Activated CD4-positive, alpha-beta memory T cell treated with anti-CD3 and anti-CD28 coated beads, Interleukin-2, amount 10 ng/mL, durations not matched to agents 7 days and 5 days (primary cell): ENCODE measurements at regions not wholly inside any gene's neighbourhood (a gene's known extent, or its start where the extent isn't known, plus 50 kb on each side); places are given as distances from the start of the nearest gene placed in this dataset.

ENCODE experiments used
- CTCF ChIA-PET: fragments of 350-600 bp; sonication (Branson Sonifier 250); formaldehyde crosslinking; loops from one replicate; lab custom pipeline; 2021; ENCODE audit warnings: antibody characterized with exemption, inconsistent platforms; lab: Charles Lee
- POLR2A ChIA-PET: fragments of 350-600 bp; sonication (Branson Sonifier 250); formaldehyde crosslinking; loops from one replicate; lab custom pipeline; 2021; ENCODE audit warnings: antibody characterized with exemption; lab: Charles Lee
- DNase-seq: peaks from one replicate; pipeline ENCODE4 v3.0.0-alpha.2; 2020
- H3K27ac Mint-ChIP-seq: one replicate; pipeline ENCODE4 v1.8.0; 2021; ENCODE audit warnings: mild to moderate bottlenecking, mixed read lengths
- H3K27me3 Mint-ChIP-seq: one replicate; pipeline ENCODE4 v1.8.0; 2021; ENCODE audit warnings: mixed read lengths
- H3K36me3 Mint-ChIP-seq: one replicate; pipeline ENCODE4 v1.8.0; 2021; ENCODE audit warnings: low read depth, mixed read lengths
- H3K4me1 Mint-ChIP-seq: one replicate; pipeline ENCODE4 v1.8.0; 2021; ENCODE audit warnings: mixed read lengths
- H3K4me3 Mint-ChIP-seq: one replicate; pipeline ENCODE4 v1.8.0; 2021; ENCODE audit warnings: mild to moderate bottlenecking, mixed read lengths
- H3K9me3 Mint-ChIP-seq: one replicate; pipeline ENCODE4 v1.8.0; 2021; ENCODE audit warnings: mixed read lengths

DNA sequence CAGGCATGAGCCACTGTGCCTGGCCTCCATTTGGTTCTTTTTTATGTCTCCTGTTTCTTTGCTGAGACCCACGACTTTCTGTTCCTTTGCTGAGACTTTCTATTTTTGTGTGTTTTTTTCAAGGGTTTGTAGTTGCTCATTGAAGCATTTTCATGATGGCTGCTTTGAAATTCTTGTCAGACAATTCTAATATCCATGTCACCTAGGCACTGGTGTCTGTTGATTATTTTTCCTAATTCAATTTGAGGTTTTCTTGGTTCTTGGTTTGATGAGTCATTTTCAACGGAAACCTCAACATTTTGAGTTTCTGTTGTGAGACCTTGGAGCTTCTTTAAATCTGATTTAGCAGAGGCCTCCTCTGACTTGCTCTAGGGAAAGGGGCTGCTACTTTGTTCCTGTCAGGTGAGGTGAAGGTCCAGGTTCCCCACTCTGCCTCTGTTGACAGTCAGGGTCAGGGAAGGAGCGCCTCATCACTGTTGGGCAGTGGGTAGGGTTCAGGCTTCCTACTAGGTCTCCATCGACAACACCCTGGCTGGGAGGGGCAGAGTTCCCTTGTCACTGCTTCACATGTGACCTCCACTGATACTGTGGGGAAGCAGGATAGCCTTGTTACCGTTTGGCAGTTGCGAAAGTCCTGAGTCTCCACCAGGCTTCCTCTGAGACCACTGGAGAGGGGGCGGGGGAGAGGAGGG is 66.1 kb upstream of the SMOX start:
- ChIA-PET POLR2A (interaction anchor here (0.6 to 4.6 kb wide), 13 partner anchors 9 to 270 kb away, joined by 3 to 32 read pairs (median 4); partner anchors contain the start of genes AP5S1 and RNF24), CTCF (interaction anchor here (0.6 to 1.6 kb wide), 4 partner anchors 47 to 270 kb away, joined by 3 to 6 read pairs (median 4); no protein-coding TSS in a partner anchor)
- H3K9me3 Mint-ChIP-seq = peaks cover 7% of the 10 kb centered on the region
- DNase-seq = peak; percentile 75
- peaks cover 10% of the 10 kb centered on the region for H3K36me3 Mint-ChIP-seq
- H3K4me1 Mint-ChIP-seq = peaks cover 55% of the 10 kb centered on the region
- no peaks in the 10 kb centered on the region for H3K27me3 Mint-ChIP-seq
- H3K27ac Mint-ChIP-seq = peak overlapping the region; percentile 88
- peak overlapping the region; percentile 28 for H3K4me3 Mint-ChIP-seq

DNA sequence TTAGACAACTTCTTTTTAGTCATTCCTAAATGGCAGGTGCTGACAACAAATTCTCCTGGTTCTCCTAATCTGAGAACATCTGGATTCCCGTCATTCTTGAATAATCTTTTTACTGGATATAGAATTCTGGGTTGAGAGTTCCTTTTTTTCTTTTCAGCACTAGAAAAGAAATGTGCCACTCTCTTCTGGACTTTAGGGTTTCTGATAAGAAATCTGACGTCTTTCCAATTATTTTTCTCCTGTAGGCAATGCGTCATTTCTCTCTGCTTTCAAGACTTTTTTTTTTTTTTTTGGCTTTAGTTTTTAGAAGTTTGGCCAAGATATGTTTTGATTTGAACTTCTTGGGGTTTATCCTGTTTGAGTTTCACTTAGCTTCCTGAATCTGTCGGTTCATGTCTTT is 66.1 kb upstream of the RNF24 start:
- ChIA-PET CTCF (interaction anchor here (0.7 kb wide), 1 partner anchor 404 kb away, joined by 6 read pairs; no protein-coding TSS in a partner anchor), POLR2A (interaction anchor here (1.5 to 4.6 kb wide), 3 partner anchors 11 to 261 kb away, joined by 3 to 32 read pairs (median 4); partner anchors contain the start of gene AP5S1)
- Mint-ChIP-seq H3K4me1 (peaks cover 55% of the 10 kb centered on the region), H3K27me3 (peaks cover 2% of the 10 kb centered on the region), H3K27ac (peak overlapping the region; percentile 88), H3K36me3 (peaks cover 10% of the 10 kb centered on the region), H3K4me3 (no peak overlapping the region), H3K9me3 (peaks cover 7% of the 10 kb centered on the region)
- DNase-seq = no peak

DNA sequence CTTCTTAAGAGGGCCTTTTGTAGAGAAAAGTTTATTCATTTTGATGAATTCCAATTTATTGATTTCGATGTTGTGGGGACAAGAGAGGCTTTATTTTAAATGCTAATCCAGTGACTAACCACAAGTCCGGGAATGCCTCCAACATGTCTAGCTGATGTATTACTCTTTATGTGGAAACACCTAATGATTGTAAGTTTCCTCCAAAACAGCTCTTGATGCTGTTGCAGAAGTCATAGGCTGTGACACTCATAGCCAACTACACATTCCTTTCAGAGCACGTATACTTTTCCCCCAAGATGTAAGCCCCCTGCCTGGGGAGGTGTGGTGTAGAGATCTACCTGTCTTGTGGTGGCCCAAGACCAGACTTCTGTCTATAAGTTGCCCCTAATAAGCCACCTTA is 61.3 kb upstream of the RNF24 start:
- H3K36me3 Mint-ChIP-seq = peaks cover 3% of the 10 kb centered on the region
- peaks cover 8% of the 10 kb centered on the region for H3K27me3 Mint-ChIP-seq
- no peak overlapping the region for H3K4me3 Mint-ChIP-seq
- peaks cover 3% of the 10 kb centered on the region for H3K9me3 Mint-ChIP-seq
- H3K4me1 Mint-ChIP-seq = peaks cover 23% of the 10 kb centered on the region
- POLR2A ChIA-PET = no interaction called here
- no peak for DNase-seq
- no peak overlapping the region for H3K27ac Mint-ChIP-seq
- CTCF ChIA-PET = interaction anchor here (0.7 kb wide), 1 partner anchor 256 kb away, joined by 3 read pairs; no protein-coding TSS in a partner anchor

DNA sequence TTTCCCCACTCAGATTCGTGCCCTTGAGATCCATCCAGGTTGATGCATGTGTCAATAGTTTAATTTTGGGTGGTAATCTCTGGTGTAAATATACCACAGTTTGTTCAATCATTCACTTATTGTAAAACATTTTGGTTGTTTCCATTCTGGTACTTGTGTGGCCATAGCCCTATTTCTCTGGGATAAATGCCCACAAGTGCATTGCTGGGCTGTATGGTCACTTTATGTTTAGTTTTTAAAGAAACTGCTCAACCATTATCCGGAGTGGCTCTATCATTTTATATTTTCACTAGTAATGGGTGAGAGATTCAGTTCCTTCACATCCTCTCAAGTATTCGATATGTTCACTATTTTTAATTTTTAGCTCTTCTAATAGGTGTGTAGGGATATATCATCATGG is 60.7 kb upstream of the RNF24 start:
- POLR2A ChIA-PET = no interaction called here
- CTCF ChIA-PET = interaction anchor here (0.7 kb wide), 1 partner anchor 255 kb away, joined by 3 read pairs; no protein-coding TSS in a partner anchor

DNA sequence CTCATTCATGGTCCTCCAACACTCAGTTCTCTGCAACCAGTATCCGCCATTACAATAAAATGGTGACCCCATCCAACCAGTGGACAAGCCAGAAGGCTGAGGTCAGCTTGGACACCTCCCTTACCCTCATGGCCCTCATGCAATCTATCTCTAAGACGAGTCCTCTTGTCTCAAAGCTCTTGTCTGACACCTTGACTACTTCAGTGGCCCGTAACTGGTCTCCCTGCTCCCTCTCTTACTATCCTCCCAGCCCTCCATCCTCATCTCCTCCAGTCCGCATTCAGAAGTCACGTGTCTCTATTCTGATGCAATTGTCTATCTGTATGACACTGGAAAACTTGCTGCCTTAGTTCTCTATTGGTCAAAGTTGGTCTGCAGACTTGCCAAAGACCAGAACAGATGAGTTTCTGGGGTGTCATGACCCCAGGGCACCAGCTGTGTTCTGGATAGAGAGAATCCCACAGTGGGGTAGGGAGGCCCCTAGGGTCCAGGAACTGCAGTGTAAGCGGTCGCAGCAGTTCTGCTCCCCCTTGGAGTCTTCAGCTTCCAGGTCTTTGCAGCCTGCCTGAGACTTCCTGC is 59.6 kb upstream of the RNF24 start:
- Mint-ChIP-seq H3K36me3 (no peaks in the 10 kb centered on the region), H3K27ac (no peak overlapping the region), H3K9me3 (no peaks in the 10 kb centered on the region), H3K27me3 (peaks cover 8% of the 10 kb centered on the region), H3K4me3 (no peak overlapping the region), H3K4me1 (peaks cover 19% of the 10 kb centered on the region)
- no peak for DNase-seq
- POLR2A ChIA-PET = interaction anchor here (0.7 kb wide), 1 partner anchor 14 kb away, joined by 3 read pairs; no protein-coding TSS in a partner anchor
- CTCF ChIA-PET = interaction anchor here (0.8 kb wide), 1 partner anchor 10 kb away, joined by 3 read pairs; no protein-coding TSS in a partner anchor

More for the DNA sequence above, 60.7 kb upstream of the RNF24 start:
- Mint-ChIP-seq H3K9me3 (no peaks in the 10 kb centered on the region), H3K27me3 (peaks cover 8% of the 10 kb centered on the region), H3K4me1 (peaks cover 19% of the 10 kb centered on the region), H3K36me3 (no peaks in the 10 kb centered on the region), H3K27ac (no peak overlapping the region), H3K4me3 (no peak overlapping the region)
- DNase-seq = no peak

DNA sequence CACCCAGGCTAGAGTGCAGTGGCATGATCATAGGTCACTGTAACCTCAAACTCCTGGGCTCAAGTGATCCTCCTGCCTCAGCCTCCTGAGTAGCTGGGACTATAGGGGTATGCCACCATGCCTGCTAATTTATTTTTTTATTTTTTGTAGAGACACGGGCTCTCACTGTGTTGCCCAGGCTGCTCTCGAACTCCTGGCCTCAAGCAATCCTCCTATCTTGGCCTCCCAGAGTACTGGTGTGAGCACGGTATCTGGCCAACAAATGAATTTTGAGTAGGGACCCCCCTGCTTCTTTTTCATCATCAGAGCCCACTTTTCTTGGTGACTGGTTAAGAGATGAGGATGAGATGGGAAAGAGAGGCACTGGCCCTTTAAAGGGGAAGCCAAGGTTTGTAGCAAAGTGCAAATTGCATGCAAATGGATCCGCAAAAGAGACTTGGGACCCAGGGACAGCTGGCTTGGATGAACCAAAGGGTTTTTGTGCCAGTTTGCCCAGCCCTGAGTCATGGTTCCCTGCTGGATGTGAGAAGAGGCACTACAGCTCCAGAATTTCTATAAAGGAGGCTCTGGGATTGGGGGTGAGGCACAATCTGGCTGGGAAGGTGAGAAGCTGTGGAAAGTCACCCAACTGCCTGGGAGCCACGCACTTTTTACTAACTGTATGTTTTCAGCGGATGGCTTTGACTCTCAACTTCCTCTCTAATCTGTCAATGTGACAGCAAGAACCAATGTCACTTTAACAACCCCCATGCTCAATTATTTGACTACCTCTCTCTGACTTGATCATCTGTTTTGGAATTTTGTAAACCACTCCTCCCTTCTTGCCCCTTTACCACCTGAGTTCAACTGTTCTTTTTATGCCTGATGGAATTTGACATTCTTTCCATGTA is 58.7 kb upstream of the RNF24 start:
- Mint-ChIP-seq H3K4me1 (peaks cover 16% of the 10 kb centered on the region), H3K9me3 (no peaks in the 10 kb centered on the region), H3K27me3 (peaks cover 8% of the 10 kb centered on the region), H3K36me3 (no peaks in the 10 kb centered on the region), H3K27ac (no peak overlapping the region), H3K4me3 (no peak overlapping the region)
- DNase-seq = no peak
- ChIA-PET CTCF (interaction anchor here (0.8 to 3.9 kb wide), 3 partner anchors 11 to 167 kb away, joined by 3 to 24 read pairs (median 3); no protein-coding TSS in a partner anchor), POLR2A (interaction anchor here (0.9 to 1.6 kb wide), 3 partner anchors 8 to 36 kb away, joined by 3 read pairs; no protein-coding TSS in a partner anchor)

DNA sequence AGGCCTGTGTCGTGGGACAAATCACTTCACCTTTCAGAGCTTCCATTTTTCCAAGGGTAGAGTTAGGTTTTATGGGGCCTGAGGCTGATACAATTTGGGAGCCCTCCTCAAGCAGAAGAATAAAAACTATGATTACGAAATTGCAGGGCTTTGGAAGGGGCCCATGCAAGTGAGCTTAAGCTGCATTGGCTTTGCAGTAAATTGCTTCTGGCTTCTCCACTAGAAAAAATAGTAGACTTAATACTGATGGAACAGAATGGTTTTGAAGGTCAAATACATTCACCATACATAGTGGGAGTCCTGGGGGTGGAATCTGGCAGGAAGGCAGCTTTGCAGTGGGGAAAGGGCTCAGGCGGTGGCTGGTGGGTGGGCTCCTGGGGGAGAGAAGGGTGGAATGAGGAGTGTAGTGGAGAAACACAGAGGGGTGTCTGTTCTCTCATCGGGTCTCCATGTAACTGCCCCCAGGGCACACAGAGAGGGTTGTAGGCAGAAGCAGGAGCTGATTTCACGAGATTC is 55.9 kb upstream of the RNF24 start:
- peaks cover 12% of the 10 kb centered on the region for H3K4me1 Mint-ChIP-seq
- ChIA-PET POLR2A (interaction anchor here (0.8 to 1.4 kb wide), 2 partner anchors 13 to 14 kb away, joined by 3 to 6 read pairs; no protein-coding TSS in a partner anchor), CTCF (interaction anchor here (1.1 to 3.9 kb wide), 3 partner anchors 14 to 256 kb away, joined by 4 to 24 read pairs (median 5); no protein-coding TSS in a partner anchor)
- no peak overlapping the region for H3K4me3 Mint-ChIP-seq
- no peaks in the 10 kb centered on the region for H3K36me3 Mint-ChIP-seq
- DNase-seq = no peak
- H3K27me3 Mint-ChIP-seq = peaks cover 6% of the 10 kb centered on the region
- H3K27ac Mint-ChIP-seq = no peak overlapping the region
- no peaks in the 10 kb centered on the region for H3K9me3 Mint-ChIP-seq

DNA sequence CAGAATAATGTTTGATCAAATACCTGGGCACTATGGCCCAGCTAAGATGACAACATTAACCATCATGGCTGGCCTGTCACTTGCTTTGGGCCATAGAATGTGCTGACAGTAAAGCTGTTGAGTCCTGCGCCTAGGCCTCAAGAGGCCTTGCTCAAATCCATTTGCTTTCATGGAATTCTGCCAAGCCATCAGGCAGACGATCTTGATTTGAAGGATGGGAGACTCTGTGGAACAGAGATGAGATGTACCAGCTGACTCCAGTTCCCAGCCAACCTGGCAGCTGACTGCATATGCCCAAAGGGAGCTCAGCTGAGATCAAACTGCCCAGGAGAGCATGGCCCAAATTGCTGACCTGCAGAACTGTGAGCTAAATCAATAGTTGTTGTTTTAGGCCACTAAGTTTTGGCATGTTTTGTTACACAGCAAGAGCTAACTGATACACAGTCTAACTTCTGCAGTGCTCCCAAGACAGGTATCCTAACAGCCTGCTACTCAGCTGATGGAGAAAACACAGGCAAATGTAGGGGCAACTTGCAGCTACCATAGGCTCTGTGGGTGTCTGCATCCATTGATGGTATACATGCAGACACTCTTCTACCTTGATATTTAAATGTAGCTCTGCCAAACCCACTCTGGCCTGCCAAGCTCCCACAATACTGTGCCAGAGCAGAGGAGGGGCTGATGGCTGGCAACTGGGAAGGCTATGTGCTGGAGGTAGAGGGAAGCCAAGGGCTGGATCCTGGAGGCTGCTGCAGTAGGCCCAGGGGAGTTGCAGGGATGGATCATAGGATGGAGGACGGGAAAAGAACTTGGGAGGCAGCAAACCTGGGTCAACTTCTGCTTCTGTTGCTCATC is 55.2 kb upstream of the RNF24 start:
- ChIA-PET POLR2A (no interaction called here), CTCF (interaction anchor here (1.1 to 3.9 kb wide), 2 partner anchors 15 to 256 kb away, joined by 4 to 24 read pairs; no protein-coding TSS in a partner anchor)
- no peak for DNase-seq
- H3K4me1 Mint-ChIP-seq = peaks cover 15% of the 10 kb centered on the region
- no peak overlapping the region for H3K27ac Mint-ChIP-seq
- no peaks in the 10 kb centered on the region for H3K36me3 Mint-ChIP-seq
- H3K9me3 Mint-ChIP-seq = no peaks in the 10 kb centered on the region
- H3K4me3 Mint-ChIP-seq = no peak overlapping the region
- peaks cover 3% of the 10 kb centered on the region for H3K27me3 Mint-ChIP-seq

DNA sequence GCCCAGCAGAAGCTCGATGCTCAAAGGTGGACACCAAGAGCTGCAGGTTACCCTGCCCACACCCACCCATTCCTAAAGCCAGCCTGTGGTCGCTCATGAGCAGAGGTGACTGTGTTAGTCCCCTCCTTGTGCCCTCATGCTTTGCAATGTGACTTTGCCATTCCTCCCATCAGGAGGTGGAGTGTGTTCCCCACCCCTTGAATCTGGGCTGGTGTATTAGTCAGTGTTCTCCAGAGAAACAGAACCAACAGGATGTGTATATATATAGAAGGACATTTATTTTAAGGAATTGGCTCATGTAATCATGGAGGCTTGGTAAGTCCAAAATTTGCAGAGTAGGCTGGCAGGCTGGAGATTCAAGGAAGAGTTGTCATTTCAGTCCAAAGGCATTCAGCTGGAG is 54.4 kb upstream of the RNF24 start:
- Mint-ChIP-seq H3K4me3 (no peak overlapping the region), H3K9me3 (no peaks in the 10 kb centered on the region), H3K27me3 (peaks cover 3% of the 10 kb centered on the region), H3K4me1 (peaks cover 19% of the 10 kb centered on the region), H3K36me3 (no peaks in the 10 kb centered on the region), H3K27ac (no peak overlapping the region)
- no peak for DNase-seq
- ChIA-PET POLR2A (no interaction called here), CTCF (no interaction called here)

DNA sequence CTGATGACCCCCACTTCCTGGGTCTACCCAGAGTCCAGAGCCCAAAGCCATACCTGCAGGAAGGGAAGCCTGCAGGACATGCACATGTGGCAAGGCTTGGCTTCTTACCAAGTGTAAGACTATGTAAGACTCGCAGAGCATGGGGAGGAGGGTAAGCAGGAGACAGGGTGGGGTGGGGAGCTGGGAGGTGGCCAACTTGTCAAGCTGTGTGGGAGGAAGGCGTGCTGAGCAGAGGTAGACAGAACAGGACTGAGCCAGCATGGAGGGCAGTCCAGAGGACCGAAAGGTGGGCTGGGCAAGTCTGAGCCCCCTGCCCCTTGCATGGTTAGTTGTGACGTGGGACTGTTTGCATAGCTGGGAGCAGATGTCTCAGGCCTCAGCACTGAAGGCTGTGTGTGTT is 53.4 kb upstream of the RNF24 start:
- no peak overlapping the region for H3K4me3 Mint-ChIP-seq
- CTCF ChIA-PET = no interaction called here

DNA sequence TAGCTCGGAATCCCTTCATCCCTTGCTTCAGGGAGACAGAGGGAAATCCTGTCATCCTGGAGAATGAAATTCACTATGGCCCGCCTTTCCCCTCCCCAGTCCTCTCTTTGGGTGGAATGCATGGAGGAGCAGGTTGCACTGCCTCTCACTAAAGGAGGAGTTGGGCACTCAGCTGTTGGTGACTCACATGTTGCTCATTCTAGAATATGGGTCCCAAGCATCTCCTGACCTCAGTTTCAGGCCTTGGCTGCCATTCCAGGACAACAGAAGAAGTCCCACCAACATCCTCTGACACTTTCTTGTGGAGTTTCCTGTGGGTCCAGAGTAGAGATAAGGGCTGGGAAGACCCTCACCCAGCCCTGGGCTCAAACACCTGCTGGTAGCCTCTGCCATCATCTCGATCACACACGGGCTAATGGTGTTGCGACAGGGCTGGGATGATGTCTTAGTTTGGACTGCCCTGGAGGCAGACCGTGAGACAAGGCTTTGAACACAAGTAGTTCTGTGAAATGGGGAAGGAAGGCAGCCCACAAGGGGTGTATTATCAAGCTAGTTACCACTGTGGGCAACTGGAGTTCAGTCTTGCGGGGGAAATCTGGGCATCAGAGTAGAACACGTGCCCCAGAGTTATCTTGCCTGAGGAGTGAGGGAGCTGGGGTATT is 52.4 kb upstream of the RNF24 start:
- H3K4me1 Mint-ChIP-seq = peaks cover 21% of the 10 kb centered on the region
- H3K27me3 Mint-ChIP-seq = peaks cover 3% of the 10 kb centered on the region
- POLR2A ChIA-PET = no interaction called here
- H3K27ac Mint-ChIP-seq = no peak overlapping the region
- H3K9me3 Mint-ChIP-seq = no peaks in the 10 kb centered on the region
- H3K36me3 Mint-ChIP-seq = no peaks in the 10 kb centered on the region
- CTCF ChIA-PET = interaction anchor here (0.6 to 1.8 kb wide), 2 partner anchors 18 to 215 kb away, joined by 3 to 7 read pairs; no protein-coding TSS in a partner anchor
- no peak for DNase-seq
- H3K4me3 Mint-ChIP-seq = no peak overlapping the region

More for the DNA sequence above, 53.4 kb upstream of the RNF24 start:
- H3K4me1 Mint-ChIP-seq = peaks cover 17% of the 10 kb centered on the region
- no peak for DNase-seq
- H3K9me3 Mint-ChIP-seq = no peaks in the 10 kb centered on the region
- H3K27ac Mint-ChIP-seq = no peak overlapping the region
- peaks cover 3% of the 10 kb centered on the region for H3K27me3 Mint-ChIP-seq
- POLR2A ChIA-PET = interaction anchor here (0.9 kb wide), 1 partner anchor 122 kb away, joined by 3 read pairs; no protein-coding TSS in a partner anchor
- no peaks in the 10 kb centered on the region for H3K36me3 Mint-ChIP-seq
